Activated CD4-positive, alpha-beta T cell treated with anti-CD3 and anti-CD28 coated beads, Interleukin-2, amount 50 U/mL, for 1 hour (primary cell): ENCODE measurements at regions not wholly inside any gene's neighbourhood (a gene's known extent, or its start where the extent isn't known, plus 50 kb on each side); places are given as distances from the start of the nearest gene placed in this dataset.
"Not testable (repeated sequence)": the region's sequence is repeated elsewhere in the genome, so short reads cannot be mapped to it uniquely, and the experiment has no call there.

Experiments
- DNase-seq: peaks from one replicate; pipeline ENCODE4 v3.0.0-alpha.2; 2020

GRCh38 chr17:71625330-71625729 is 495.5 kb upstream of the SOX9 start:
- no peak for DNase-seq

GRCh38 chr17:71628306-71628705 is 492.5 kb upstream of the SOX9 start:
- DNase-seq, result no peak

DNA sequence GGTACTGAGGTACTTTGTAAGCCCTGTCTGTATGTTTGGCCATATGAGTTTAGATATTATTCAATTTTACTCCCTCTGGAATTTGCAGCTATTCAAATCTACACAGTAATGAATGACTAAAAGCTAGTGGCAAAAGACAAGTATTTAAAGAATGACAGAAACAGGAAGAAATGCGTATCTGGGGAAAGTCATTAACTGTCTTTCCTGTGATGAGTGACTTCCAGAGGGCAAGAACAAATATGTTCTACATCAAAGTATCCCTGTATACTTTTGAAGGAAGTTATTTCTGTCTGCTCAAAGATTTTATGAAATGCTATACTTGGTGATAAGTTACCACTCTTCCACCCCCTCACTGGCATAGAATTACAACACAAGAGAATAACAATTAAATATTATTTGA is 489.3 kb upstream of the SOX9 start:
- no peak for DNase-seq

GRCh38 chr17:71632328-71632727 is 488.5 kb upstream of the SOX9 start:
- no peak for DNase-seq

- DNase-seq, result no peak
These were observed 487.4 kb upstream of the SOX9 start for GRCh38 chr17:71633391-71633849.

GRCh38 chr17:71634376-71634775 is 486.4 kb upstream of the SOX9 start:
- no peak for DNase-seq

GRCh38 chr17:71635187-71635586 is 485.6 kb upstream of the SOX9 start:
- no peak for DNase-seq

GRCh38 chr17:71636644-71637043 is 484.2 kb upstream of the SOX9 start:
- DNase-seq, result no peak

GRCh38 chr17:71638668-71639067 is 482.2 kb upstream of the SOX9 start:
- DNase-seq, result no peak

- DNase-seq, result no peak
These were observed 481.0 kb upstream of the SOX9 start for GRCh38 chr17:71639865-71640264.

GRCh38 chr17:71646890-71647289 is 473.9 kb upstream of the SOX9 start:
- DNase-seq, result not testable (repeated sequence)

GRCh38 chr17:71648342-71648741 is 472.5 kb upstream of the SOX9 start:
- DNase-seq, result not testable (repeated sequence)

- DNase-seq, result no peak
These were observed 470.9 kb upstream of the SOX9 start for GRCh38 chr17:71649941-71650350.

- DNase-seq, result no peak
These were observed 465.3 kb upstream of the SOX9 start for GRCh38 chr17:71655542-71655941.

DNA sequence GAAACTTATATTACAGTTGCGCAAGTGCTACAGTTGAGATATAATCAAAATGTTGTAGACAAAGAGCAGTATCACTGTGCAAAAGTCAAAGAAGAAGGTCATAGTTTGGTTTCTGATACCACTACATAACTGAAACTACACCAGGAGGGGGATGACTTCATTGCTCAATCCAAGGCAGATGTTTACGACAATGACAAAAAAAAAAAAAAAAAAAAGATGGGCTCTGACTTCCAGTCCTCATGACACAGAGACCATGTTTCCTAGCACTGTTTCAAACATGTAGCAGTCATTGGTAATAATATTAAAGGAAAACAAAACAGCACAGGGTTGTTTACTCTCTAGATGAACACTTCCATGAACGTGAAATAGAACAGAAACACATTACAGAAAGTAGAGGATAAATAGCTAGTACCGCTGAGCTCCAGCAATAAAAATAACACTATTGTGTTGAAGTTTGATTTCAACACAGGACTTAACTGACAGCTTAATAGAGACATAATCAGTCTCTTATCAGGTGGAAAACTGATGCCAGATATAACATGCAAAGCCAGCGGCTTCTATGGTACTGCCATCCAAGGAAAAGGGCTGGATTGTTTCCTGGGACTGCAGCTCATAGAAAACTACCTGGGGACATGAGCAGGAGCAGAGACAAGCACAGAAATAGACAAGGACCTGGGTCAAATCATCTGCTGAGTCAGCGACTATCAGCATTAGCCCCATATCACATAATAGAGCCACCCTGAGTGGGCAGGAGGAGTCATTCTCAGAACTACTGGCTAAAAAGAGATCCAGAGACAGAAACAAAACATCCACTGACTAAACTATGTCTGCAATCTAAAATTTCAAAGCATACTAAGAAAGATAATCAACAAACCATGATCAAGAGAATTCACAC is 463.6 kb upstream of the SOX9 start:
- no peak for DNase-seq

DNA sequence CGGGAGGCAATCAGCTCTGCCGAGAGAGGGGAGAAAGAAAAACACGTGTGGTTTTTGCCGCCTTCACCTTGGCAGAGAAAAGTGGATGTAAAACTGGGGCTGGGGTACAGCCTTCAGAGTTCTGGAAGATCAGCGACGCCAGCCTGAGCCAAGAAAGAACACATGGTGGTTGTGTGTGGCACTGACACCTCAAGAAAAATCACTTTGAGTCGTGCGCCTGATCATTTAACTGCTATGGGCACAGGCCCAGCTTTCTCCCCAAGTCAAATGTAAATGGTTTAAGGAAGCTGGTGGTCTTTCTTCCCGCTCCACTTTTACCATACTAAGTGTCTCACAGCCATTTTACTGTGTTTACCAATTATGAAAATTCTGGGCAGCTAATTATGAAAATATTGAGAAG is 461.8 kb upstream of the SOX9 start:
- DNase-seq, result no peak

DNA sequence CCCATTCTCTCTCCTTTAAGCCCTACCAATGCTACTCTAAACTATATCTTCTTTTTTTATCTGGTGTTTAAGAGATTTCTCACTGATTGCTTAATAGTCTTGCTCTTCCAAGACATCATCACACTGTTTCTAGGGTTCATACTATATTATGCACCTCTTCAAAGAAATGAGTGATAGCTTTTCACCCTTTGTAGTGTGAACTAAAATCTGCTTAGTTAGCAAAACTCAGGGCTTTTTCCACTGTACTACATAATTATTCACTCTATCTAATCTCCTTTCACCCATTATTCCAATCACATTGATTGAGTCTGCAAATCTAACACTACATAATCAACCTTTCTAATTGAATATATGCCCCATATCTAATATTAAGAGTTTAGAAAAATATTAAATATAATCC is 456.0 kb upstream of the SOX9 start:
- DNase-seq, result no peak

DNA sequence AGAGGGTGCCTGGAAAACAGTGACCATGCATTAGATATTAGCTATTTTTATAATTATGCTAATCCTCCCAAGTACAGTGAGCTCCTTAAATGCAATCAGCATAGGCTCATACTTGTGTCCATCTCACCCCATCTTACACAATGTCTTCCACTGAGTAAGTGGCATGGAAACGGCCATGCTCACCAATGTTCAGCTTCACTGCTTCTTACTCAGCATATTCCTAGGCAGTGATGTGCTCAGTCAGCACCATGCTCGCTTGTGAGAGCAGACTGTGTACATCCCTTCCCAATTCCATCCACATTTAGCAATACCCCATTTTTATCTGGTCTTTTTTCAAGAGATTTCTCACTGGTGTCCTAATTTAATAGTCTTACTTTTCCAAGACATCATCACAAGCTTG is 454.8 kb upstream of the SOX9 start:
- no peak for DNase-seq

- DNase-seq, result no peak
These were observed 453.2 kb upstream of the SOX9 start for GRCh38 chr17:71667661-71668060.

DNA sequence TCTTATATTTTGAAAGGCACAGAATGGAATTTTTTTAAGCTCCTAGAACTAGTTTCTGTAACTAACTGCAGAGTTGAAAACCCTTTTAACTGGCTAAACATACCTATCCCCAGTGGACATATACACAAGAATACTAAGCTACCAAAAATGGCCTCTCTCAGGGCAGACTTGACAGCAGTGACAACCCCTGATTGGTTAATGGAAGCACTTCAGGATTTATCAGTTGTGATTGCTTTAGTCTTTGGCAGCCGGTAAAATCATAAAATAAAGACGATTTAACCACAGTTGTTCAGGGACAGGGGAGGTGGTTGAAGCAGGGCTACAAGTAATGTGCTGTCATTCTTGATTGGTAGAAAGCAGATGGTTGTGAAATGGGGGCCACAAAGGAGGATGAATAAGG is 452.0 kb upstream of the SOX9 start:
- no peak for DNase-seq

GRCh38 chr17:71677439-71677838 is 443.4 kb upstream of the SOX9 start:
- no peak for DNase-seq

GRCh38 chr17:71679832-71680231 is 441.0 kb upstream of the SOX9 start:
- DNase-seq, result no peak

GRCh38 chr17:71681427-71682173 is 439.2 kb upstream of the SOX9 start:
- DNase-seq, result no peak

DNA sequence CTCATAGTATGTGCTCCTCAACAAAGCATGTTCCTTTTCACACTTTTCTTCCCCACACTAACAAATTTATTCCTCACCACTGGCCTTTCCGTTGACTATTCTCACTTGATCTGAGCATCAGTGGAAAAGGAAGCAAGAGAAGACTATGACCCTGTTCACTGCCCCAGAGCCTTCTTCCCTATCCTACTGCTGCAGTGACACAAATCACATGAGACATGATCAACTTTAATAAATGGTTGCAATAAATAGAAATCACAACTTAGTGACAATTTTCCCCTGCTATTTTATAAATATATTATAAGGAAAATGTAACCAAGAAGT is 438.7 kb upstream of the SOX9 start:
- DNase-seq, result no peak
